Fibroblast of skin of left quadriceps (primary cell): ENCODE measurements at regions not wholly inside any gene's neighbourhood (a gene's known extent, or its start where the extent isn't known, plus 50 kb on each side); places are given as distances from the start of the nearest gene placed in this dataset.

Experiments
- DNase-seq, 2 experiments: peaks; one replicate each; pipeline ENCODE4 v3.0.0-alpha.2; 2013; ENCODE audit warnings: low read depth in 2 of 2

- no peak for DNase-seq
Measured at GRCh38 chr18:25962919-25963318, 127.5 kb downstream of the SS18 start.

- no peak for DNase-seq
Measured at GRCh38 chr18:25962176-25962575, 128.2 kb downstream of the SS18 start.

- no peak for DNase-seq
Measured at GRCh38 chr18:25957017-25957416, 133.4 kb downstream of the SS18 start.

- no peak for DNase-seq
Measured at GRCh38 chr18:25953111-25953510, 137.3 kb downstream of the SS18 start.

- no peak for DNase-seq
Measured at GRCh38 chr18:25950321-25950720, 140.1 kb downstream of the SS18 start.

GRCh38 chr18:25946540-25946939 lies 143.9 kb downstream of the SS18 start:
- no peak for DNase-seq

- DNase-seq = no peak
Measured at GRCh38 chr18:25935356-25935755, 155.1 kb downstream of the SS18 start.

GRCh38 chr18:25931126-25931525 lies 159.3 kb downstream of the SS18 start:
- DNase-seq = no peak

GRCh38 chr18:25929787-25930186 lies 160.6 kb downstream of the SS18 start:
- no peak for DNase-seq

- no peak for DNase-seq
Measured at GRCh38 chr18:25927830-25928229, 162.6 kb downstream of the SS18 start.

GRCh38 chr18:25923193-25923592 lies 167.2 kb downstream of the SS18 start:
- DNase-seq = no peak

- DNase-seq = no peak
Measured at GRCh38 chr18:25921677-25922421, 168.6 kb downstream of the SS18 start.

- DNase-seq = no peak
Measured at GRCh38 chr18:25915907-25916306, 174.5 kb downstream of the SS18 start.

GRCh38 chr18:25898965-25899364 lies 191.4 kb downstream of the SS18 start:
- no peak for DNase-seq

GRCh38 chr18:25896956-25897355 lies 193.5 kb downstream of the SS18 start:
- DNase-seq = no peak

GRCh38 chr18:25896178-25896780 lies 194.1 kb downstream of the SS18 start:
- DNase-seq = peak; percentile 29

GRCh38 chr18:25895518-25895917 lies 194.9 kb downstream of the SS18 start:
- no peak for DNase-seq

- DNase-seq = no peak
Measured at GRCh38 chr18:25886283-25886682, 204.1 kb downstream of the SS18 start.

- no peak for DNase-seq
Measured at GRCh38 chr18:25883091-25883490, 207.3 kb downstream of the SS18 start.

- DNase-seq = no peak
Measured at GRCh38 chr18:25881149-25881548, 209.3 kb downstream of the SS18 start.

- DNase-seq = no peak
Measured at GRCh38 chr18:25880441-25880840, 210.0 kb downstream of the SS18 start.

- DNase-seq = no peak
Measured at GRCh38 chr18:25876330-25876948, 214.0 kb downstream of the SS18 start.

GRCh38 chr18:25875551-25876240 lies 214.7 kb downstream of the SS18 start:
- no peak for DNase-seq
